ENCODE measurements at regions not wholly inside any gene's neighbourhood (a gene's known extent, or its start where the extent isn't known, plus 50 kb on each side); places are given as distances from the start of the nearest gene placed in this dataset.
A peak's percentile ranks its signal among the peaks of the same experiment; 100 is the strongest.
"Not testable (repeated sequence)": the region's sequence is repeated elsewhere in the genome, so short reads cannot be mapped to it uniquely, and the experiment has no call there.

- no peak for DNase-seq
These were observed 101.0 kb downstream of the HRH4 start for GRCh38 chr18:24561369-24561965.

- DNase-seq = no peak
These were observed 106.8 kb downstream of the HRH4 start for GRCh38 chr18:24567199-24567598.

DNA sequence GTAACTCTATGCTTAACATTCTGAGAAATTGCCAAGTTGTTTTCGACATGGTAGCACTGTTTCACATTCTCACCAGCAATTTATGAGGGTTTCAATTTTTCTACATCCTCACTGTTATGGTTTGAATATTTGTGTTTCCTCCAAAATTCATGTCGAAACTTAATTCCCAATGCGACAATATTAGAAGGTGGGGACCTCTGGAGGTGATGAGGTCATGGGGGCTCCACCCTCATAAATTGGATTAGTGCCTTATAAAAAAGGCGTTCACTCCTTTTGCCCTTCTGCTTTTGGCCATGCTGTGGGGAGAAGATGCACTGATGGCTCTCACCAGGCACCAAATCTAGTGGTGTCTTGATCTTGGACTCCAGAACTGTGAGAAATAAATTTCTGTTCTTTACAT lies 110.3 kb downstream of the HRH4 start:
- DNase-seq = no peak

- DNase-seq = no peak
These were observed 122.3 kb downstream of the HRH4 start for GRCh38 chr18:24582771-24583170.

GRCh38 chr18:24584205-24584604 lies 123.8 kb downstream of the HRH4 start:
- peak in 1 of 14 donors; percentile 44 for DNase-seq

DNA sequence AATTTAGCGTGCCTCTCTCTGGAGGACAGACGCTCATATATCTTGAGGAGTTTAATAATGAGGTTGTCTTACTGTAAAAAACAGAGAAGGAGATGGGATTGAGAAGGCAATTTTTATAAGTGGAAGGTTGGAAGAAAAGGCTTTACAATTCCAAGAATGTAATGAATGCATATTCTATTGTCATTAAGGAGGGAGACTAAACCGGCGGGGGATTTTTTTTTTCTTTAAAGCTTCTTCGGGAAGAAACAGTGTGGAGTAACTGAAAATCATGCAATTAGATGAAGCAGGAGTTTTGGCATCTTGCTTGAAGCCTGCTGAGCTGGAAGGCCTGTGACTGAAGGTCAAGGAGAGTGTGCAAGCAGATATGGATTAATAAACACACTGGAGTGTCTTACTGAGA lies 124.4 kb downstream of the HRH4 start:
- peak in 1 of 14 donors; percentile 40 for DNase-seq

GRCh38 chr18:24585996-24586566 lies 125.6 kb downstream of the HRH4 start:
- DNase-seq = no peak

DNA sequence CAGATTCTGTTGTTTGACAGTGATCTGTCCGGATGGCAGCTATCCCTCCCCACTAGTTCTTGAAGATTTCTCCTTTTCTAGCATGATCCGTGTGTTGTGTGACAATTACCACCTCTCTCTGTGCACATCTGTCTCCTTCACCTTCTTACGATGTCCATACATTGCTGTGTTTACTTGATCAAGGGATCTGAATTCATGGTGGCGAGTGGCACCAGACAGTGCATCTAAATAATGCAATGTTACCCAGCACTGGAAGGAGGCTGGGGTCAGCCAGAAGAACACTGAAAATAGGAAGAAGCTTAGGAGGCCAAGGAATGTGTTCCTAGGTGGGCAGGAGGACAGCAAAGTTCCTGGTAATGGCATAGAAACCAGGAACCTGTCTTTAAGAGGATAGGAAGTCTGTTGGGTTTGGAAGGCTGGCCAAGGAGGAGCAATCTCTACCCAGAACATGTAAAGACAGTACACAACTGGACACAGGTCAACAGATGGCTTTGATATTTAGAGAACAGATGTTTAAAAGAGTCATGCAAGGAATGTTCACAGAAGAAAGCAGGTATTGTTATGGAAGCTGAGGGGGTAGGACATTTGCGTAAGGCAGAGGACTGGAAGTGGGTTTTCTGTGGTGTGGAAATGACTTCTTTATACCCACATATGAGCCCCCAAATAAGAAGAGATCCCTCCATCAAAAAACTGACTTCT lies 126.4 kb downstream of the HRH4 start:
- DNase-seq = no peak

DNA sequence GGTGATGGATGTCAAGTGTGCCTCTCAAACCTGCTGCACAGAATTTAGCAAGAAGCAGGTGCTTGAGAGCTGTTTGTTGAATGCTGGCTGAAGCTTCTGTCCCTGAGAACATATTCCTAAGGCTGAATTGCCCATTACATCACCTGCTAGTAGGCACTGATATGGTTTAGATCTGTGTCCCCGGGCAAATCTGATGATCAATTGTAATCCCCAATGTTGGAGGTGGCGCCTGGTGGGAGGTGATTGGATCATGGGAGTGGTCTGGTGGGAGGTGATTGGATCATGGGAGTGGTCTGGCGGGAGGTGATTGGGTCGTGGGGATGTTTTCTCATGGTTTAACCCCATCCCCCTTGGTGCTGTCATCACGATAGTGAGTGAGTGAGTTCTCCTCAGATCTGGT lies 128.0 kb downstream of the HRH4 start:
- no peak for DNase-seq

DNA sequence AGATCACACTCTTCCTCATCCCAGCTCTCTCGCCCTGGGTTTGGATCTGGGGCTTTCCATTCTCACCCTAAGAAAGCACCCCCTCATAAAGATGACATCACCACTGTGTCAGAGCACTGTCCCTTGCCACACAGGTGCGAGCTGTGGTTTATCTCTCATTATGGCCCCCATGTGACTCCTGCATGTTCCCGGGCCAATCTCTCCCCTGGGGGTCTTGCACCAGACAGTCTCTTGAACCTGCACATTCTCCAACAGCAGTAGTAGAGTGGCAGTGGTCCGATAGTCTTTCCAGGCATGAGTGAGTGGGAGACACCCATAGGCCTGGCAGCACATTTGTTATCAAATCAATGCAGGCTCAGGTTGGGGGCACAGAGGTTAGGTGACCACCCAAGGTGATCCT lies 130.5 kb downstream of the HRH4 start:
- no peak for DNase-seq

- no peak for DNase-seq
These were observed 133.0 kb downstream of the HRH4 start for GRCh38 chr18:24593401-24593800.

- DNase-seq = no peak
These were observed 133.4 kb downstream of the HRH4 start for GRCh38 chr18:24593886-24594285.

DNA sequence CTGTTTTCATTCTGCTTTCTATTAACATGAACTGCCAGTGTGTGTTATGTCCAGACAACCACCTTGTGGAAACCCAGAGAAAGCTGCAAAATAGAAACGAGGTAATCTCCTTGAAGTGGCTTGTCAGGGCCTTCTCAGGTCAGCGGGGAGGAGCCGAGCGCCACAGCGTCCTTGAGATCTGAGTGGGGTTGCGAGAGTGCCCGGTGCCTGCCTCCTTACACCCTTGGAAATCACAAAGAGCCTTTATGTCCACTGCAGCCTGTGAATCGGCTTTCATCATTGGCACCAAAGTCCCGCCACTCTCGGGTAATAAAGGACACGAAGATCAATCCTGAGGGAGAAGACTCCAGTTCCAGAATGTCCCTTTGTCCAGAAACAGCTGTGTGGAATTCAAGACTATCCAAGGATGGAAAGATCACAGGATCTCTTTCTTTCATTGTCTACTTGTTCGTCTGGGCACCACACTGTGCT lies 135.2 kb downstream of the HRH4 start:
- DNase-seq = peak in 4 of 14 donors; percentile 3 to 10 (median 6)

- DNase-seq = peak in 1 of 14 donors; percentile 67
These were observed 139.7 kb downstream of the HRH4 start for GRCh38 chr18:24600076-24600654.

GRCh38 chr18:24601585-24601984 lies 141.1 kb downstream of the HRH4 start:
- peak in 1 of 14 donors; percentile 76 for DNase-seq

DNA sequence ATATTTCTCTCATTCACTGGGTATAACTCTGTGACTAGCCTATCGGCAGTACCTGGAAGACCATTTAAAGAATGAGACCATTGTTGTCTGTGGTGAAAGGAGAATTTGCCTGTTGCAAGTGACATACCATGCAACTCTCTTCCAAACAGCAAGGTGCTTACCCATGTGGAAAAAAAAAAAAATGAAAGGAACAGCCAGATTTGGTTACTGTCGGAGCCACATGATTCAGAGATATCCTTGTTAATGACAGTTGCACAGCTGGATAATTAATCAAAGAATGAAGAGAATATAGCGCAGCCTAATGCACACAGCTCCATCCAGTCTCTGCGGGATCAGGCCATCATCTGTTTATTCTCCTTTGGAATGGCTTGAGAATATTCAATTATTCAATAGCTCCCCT lies 141.8 kb downstream of the HRH4 start:
- no peak for DNase-seq

DNA sequence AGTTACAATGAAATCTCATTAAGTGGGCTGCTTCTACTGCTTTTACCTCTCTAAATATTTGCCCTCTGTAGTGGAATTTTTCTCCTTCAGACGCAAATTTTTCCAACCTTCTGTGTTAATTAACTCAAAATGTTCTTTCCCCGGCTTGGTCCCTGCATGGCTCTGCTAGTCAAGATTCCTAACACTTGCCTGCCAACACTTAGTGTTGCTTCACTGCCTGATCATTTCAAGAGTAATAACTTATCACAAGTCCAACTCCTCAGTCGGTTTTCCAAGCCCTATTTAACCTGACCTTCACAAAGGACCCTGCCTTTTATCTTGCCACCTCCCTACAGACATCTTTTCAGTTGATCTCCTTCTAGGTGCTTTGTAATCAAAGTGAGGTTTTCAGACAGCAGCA lies 142.7 kb downstream of the HRH4 start:
- no peak for DNase-seq

- no peak for DNase-seq
These were observed 145.0 kb downstream of the HRH4 start for GRCh38 chr18:24605444-24605843.

DNA sequence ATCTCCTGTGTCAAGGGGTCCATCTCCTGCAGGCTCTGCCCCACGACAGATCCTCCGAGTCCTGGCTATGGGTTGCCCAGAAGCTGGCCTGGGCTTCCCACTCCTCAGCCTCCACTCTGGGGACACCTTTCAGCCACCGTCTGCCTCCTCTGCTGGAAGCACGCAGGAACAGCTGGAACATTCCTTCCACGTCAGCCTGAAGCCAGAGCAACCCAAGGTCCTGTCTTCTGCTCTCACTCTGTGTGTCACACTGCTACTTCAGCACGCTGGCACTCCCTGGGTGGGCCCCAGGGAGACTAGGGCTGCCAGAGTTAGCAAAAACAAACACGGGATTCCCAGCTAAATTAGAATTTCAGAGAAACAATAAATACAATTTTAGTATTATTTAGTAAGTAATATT lies 148.8 kb downstream of the HRH4 start:
- no peak for DNase-seq

GRCh38 chr18:24611075-24611474 lies 150.6 kb downstream of the HRH4 start:
- DNase-seq = no peak

DNA sequence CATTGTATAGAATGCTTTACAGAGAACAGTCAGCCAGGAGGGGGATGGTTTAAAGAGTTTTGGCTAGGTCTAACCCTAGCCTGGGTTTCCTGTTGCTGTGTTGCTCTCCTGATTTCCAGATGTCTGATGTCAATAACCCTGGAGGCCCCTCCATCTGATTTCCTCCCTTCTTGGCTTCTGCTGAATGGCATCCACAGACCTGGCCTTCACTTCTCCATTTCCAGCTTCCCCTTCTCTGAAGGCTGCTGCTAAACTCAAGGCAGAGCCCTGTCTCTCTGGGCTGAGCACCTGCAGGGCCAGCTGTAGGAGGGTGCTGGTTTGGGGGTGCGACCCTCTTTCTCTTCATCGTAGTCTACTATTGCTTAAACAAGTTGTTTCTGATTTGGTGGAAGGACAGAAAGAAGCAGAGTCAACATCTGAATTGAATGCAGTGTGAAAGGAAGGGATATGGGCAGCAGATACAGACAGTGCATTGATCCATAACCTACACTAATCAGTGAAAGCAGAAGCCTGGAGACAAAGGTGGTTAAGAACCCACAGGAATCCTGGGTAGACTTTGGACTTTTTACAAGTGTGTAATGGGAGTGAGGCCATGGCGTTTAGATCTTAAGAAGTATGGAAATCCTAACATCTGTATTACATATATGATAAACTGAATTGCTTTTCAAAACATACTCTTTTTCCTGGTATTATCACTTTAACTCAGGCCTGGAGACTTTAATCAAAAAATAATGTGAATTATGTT lies 153.6 kb downstream of the HRH4 start:
- DNase-seq = no peak

DNA sequence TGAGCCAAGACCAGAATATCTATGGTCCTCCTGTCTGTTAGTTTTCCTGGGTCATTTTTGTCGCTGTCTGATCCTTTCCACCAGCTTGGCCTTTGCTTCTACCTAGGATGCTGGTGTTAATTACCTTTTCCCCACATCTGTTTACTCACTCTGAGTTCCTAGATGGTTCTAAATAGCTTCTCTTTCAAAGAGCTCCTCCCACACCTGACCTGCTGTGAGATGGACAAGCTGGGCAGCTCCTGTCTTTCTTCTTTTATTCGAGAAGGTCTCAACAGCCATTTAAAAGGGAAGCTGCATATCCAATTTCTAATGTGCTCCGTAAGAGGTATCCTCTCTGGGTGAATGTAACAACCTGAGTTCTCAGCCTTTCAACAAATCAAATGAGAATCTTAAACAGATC lies 156.2 kb downstream of the HRH4 start:
- no peak for DNase-seq

GRCh38 chr18:24624421-24624820 lies 164.0 kb downstream of the HRH4 start:
- not testable (repeated sequence) for DNase-seq

Data from C1 segment of cervical spinal cord (tissue), 14 donors.